ENCODE measurements at regions not wholly inside any gene's neighbourhood (a gene's known extent, or its start where the extent isn't known, plus 50 kb on each side); places are given as distances from the start of the nearest gene placed in this dataset.

- TF ChIP-seq POLR2A (IDR thresholded peaks at IDR 0.05), result no peak
- TF ChIP-seq POLR2AphosphoS5 (IDR thresholded peaks at IDR 0.05), result no peak
These were observed 248.5 kb upstream of the FBXO33 start for GRCh38 chr14:39680777-39681176.
